GM21381 (cell line): ENCODE measurements at regions not wholly inside any gene's neighbourhood (a gene's known extent, or its start where the extent isn't known, plus 50 kb on each side); places are given as distances from the start of the nearest gene placed in this dataset.

Experiments used
- ATAC-seq: cut with Tn5 transposase; IDR thresholded peaks from one replicate; pipeline ENCODE4 v1.9.1; 2021; ENCODE audit warnings: mild to moderate bottlenecking, moderate library complexity; ENCODE audit not compliant: unreplicated experiment

DNA sequence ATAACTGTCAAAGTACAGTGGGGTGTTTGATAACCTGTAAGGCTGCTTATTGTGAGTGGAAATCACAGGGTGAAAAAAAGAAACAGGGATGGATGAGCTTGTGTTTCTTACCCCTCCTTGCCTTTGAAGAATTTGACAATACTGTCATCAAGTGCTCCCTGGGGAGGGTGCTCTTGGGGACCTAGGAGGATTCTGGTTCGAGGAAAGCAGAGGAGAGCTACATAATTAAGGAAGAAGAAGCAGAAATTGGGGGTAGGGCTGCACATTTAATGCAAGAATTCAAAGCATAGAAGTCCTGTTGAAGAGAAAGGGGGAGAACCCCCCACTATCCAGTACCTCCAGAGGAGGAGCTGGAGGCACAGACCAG lies 208.1 kb upstream of the PHYHIPL start:
- ATAC-seq = no peak

DNA sequence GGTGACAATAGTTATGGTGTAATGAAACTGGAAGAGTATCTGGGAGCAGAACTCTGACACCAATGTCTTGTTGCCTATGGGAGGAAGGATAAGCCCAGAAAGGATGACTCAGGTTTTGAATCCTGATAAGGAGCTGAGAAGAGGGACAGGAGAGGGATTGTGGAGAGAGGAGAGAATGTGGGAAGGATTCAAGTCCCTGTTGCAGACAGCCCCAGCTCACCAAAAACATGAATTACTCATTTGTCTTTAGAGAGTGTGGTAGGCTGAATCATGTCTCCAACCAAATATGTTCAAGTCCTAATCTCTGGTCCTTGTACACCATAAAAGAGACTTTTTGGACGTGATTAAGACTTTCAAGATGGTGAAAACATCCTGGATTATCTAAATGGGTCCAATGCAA lies 206.9 kb upstream of the PHYHIPL start:
- ATAC-seq = no peak

DNA sequence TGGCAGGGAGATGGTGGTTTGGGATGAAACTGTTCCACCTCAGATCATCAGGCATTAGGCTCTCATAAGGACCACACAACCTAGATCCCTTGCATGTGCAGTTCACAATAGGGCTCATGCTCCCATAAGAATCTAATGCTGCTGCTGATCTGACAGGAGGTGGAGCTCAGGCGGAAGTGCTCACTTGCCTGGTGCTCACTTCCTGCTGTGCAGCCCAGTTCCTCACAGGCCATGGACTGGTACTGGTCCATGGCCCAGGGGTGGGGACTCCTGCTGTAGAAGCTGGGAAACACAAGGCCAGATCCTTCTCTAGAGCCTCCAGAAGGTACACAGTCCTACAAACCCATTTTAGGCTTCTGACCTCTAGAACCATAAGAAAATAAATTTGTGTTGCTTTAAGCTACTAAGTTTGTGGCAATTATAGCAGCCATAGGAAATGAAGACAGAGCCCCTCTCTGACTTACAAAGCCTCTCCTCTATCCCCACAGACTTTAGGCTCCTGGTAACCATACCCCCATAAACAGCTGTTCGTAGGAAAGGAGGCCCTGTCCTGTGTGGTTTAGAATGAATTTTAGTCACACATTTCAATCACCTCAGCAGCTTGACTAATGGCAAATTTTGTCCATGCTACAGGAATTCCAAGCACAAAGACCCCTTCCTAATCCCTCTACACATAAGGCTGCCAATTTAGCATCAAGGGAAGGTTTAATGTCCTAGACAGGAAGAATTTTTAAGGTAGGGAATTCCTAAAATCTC lies 206.1 kb upstream of the PHYHIPL start:
- ATAC-seq = no peak

DNA sequence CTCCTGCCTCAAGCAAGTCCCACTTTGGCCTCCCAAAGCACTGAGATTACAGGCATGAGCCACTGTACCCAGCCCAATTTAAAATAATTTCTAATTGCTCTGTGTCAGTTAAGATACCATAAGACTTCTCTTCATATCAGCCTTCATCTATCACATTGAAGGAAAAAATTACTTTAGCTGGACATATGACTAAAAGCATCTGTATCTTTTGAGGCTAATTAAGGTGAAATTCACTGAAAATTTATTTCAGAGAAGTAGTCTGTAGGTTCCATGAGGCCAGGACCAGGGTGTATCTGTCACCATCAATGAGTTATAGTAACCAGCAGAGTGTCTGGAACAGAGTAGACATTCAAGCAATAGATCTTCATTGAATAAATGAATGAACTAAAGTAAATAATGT lies 205.2 kb upstream of the PHYHIPL start:
- no peak for ATAC-seq

DNA sequence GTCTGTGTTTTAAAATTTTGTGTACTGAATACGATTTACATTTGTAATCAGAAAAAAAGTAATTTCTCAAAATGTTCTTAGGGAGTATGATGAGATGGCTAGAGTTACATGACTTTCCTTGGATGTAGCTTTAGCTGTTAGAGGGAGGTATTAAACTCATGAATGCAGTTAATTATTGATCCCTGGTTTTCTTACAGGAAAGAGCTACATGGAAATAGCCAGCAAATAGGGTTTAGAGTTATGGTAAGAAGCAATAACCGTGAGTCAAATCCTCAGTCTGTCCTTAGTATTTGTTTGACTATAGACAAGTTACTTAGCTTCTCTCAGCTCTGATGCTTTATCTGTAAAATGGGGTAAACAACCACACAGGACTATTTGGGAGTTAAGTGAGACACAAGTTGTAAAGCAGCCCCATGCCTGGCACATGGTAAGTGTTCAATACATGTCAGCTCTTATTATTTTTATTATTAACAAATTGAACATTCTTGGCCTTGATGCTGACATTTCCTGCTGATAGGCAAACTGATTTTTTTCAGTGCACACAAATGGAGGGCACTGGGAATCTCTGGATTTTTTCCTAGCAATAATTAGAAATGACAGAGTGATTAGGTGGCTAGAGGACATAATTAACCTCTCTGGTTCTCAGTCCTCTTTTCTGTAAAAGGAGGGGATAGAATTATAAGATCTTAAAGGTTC lies 204.5 kb upstream of the PHYHIPL start:
- ATAC-seq = no peak

DNA sequence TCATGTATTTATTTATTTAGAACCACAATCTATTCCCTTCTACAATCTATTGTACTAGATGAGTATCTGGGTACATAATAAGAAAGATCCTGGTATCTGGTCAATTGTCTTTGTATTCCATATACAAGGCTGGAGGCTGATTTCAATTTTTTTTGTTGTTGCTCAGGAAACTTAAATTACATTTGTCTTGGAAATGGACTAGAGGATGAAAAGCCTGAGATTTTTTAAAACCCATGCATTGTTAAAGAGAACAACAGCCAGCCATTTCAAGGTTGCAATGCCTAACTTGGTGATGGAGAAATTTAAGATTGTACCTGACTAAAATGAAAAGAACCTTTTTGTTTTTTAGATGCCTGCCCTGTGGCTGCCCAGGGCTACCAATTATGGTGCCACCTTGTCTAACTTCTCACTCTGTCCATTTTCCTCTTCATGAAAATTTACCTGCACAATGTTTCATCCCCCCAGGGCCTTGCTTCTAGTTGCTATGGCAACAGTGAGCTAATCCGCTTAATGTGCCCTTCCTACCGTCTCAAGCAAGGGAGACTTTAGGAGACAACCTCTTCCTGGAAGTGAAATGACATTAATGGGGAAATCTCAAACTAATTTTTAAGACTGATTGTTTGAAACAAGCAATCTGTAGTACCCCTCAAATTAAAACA lies 203.7 kb upstream of the PHYHIPL start:
- no peak for ATAC-seq

DNA sequence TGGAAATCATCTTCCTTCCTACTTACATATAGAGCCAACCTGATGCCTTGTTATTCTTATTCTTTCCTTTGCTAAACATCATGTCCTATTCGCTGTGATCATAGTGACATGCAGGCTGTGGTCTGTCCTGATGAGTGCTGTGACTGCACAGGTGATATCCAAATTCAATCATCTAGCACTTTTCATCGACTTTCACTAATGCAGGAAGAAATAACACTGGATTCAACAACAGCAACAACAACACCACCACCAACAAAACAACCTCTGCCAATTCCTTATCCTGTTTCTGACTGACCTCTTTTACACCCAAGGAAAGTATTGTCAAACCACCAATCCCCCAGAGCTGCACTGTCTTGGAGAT lies 203.2 kb upstream of the PHYHIPL start:
- no peak for ATAC-seq

DNA sequence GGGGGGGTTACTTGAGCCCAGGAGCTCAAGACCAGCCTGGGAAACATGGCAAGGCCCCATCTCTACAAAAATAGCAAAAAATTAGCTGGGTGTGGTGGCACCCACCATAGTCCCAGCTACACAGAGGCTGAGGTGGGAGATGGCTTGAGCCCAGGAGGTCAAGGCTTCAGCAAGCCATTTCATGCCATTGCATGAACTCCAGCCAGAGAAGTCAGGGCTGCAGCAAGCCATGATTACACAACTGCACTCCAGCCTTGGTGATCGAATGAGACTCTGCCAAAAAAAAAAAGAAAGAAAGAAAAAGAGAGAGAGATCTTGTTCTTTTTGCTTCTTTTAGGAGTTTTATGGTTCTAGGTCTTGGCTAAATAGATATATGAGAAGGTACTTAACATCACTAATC lies 200.2 kb upstream of the PHYHIPL start:
- no peak for ATAC-seq

DNA sequence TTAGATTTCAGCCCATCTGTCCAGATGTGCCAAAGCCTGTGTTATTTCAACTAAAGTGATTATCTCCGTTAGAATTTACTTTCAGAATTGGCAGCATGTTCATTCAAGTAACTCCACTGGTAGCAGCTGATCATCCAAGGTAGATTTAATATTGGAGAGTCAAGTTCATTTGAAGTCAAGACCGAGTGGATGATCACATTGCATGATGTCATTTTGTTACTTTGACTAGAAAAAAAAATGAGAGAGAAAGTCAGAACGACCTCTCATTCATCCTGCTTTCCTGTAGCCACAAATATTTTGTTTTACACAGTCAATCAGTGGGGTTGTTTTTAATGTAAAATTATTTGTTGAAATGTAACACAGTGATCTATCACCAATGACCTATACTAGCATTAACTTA lies 196.7 kb upstream of the PHYHIPL start:
- ATAC-seq = no peak

DNA sequence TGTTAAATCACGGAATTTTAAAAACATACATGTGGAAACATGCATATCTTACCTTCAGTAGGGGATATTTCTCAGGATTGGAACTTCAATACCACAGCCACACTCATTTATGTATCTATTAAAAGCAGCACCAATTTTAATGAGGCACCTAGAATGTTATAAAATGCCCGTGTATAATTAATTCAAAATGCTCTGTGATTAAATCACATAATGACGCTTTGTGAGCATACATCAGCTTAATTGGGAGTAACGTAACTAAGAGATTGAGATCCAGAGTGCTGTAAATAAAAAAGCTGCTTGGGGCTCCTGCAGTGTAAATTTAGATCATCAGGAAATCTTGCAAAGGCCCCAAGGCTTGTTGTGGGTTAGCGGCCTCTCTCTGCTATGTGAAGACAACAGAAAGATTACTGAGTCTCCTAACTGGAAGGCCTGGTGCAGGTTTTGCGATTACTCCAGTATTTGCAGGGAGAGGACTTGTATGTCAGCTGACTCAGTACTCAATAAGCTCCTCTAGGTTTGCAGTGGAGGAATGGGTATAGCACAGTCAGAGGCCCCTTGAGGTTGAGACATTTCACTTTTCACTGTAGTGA lies 195.5 kb upstream of the PHYHIPL start:
- ATAC-seq = no peak

DNA sequence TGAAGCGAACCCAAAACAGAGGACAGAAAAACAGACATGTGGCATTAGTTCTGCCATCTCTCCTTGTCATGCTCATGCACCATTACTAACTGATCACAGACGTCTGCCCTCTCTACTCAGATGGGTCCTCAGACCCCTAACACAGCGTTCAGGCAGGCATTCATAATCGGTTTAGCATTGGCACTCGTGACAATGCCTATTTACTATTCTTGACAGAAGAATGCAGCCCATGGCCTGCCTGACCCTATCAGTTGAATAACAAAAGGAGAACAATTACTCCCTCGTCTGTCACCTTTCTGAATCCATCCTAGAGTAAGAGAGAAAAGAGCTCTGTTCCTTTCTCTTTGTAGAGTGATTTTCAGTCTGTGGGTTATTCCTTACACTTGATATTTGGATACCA lies 194.6 kb upstream of the PHYHIPL start:
- ATAC-seq = no peak

DNA sequence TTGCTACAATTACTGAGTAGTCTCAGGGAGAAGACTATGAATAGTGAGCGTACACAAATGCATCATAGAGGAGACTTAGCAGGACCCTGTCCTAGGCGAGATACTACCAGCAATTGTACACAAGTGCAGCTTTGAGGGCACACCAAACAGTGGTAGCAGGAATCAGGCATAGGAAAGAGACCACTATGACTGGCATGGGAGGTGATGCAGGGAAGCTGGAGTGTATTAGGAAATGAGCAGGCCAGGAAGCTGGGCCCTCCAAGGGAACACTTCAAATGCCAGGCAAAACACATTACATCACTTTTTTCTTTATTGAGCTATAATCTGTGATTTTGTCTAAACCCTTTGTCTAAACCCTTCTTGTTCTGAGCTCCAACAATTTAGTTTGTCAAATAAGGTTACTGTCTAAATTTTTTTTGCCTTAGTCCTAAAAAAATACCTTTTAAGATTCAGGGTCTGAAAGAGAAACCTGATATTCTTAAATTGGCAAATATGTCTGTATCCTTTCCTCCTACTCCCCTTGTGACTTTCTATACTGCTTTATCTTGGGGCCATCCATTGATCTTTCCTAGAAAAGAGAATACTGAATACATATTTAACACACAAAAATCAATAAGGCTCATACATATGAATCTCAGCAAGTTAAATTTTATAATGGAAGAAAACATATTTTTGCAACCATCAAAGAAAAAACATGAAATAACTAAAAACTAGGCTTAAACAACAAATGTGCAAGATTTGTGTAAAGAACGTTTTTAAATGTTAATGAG lies 193.8 kb upstream of the PHYHIPL start:
- ATAC-seq = no peak

DNA sequence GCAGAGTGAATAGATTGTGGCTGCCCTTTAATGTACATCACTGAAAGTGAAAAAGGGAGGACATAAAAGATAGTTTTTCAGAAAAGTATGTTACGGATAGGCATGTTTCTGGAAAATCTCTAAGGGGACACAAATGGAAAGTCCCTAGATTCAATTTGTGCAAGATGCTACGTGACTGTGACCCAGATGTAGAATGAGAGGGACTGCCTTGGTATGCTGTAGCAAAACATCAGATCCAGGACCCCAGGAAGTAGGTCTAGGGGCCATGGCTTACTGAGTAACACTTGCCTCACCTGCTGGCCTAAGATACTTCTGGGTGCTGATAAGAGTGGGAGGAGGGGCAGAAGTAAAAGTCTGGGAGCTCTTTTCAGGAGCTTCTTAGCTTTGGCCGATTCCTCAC lies 191.2 kb upstream of the PHYHIPL start:
- ATAC-seq = no peak

DNA sequence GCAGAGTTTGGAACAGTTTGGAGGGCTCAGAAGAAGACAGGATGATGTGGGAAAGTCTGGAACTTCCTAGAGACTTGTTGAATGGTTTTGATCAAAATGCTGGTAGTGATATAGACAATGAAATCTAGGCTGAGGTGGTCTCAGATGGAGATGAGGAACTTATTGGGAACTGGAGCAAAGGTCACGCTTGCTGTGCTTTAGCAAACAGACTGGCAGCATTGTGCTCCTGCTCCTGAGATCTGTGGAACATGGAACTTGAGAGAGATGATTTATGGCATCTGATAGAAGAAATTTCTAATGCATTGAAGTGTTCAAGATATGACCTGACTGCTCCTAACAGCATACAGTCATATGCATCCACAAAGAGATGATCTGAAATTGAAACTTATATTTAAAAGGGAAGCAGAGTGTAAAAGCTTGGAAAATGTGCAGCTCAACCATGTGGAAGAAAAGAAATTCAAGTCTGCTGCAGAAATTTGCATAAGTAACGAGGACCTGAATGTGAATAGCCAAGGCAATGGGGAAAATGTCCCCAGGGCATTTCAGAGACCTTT lies 186.9 kb upstream of the PHYHIPL start:
- ATAC-seq = no peak

DNA sequence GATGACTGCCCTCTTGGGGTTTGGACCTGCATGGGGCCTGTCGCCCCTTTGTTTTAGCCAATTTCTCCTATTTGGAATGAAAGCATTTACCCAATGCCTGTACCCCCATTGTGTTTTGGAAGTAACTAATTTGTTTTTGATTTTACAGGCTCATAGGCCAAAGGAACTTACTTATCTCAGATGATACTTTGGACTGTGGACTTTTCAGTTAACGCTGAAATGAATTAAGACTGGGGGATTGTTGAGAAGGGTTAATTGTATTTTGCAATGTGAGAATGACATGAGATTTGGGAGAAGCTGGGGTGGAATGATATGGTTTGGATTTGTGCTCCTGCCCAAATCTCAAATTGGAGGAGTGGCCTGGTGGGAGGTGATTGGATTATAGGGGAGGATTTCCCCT lies 185.8 kb upstream of the PHYHIPL start:
- ATAC-seq = no peak

DNA sequence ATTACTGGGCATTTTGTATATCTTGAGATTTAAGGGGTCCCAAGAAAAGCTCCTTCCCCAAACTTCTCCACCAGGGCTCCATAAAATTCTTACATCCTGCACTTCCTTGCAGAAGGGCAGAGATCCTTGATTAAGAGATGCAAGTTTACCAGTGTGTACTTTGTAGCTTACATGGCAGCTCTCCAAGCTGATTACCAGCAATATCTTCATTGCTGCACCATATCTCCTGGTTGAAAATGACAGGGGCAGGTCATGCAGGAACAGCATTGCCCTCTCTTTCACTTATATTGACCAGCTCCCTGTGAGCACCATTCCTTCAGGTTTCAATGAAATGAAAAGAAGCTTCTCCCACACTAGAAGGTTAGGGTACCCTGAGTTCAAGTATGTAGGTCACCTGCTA lies 184.6 kb upstream of the PHYHIPL start:
- ATAC-seq = no peak

DNA sequence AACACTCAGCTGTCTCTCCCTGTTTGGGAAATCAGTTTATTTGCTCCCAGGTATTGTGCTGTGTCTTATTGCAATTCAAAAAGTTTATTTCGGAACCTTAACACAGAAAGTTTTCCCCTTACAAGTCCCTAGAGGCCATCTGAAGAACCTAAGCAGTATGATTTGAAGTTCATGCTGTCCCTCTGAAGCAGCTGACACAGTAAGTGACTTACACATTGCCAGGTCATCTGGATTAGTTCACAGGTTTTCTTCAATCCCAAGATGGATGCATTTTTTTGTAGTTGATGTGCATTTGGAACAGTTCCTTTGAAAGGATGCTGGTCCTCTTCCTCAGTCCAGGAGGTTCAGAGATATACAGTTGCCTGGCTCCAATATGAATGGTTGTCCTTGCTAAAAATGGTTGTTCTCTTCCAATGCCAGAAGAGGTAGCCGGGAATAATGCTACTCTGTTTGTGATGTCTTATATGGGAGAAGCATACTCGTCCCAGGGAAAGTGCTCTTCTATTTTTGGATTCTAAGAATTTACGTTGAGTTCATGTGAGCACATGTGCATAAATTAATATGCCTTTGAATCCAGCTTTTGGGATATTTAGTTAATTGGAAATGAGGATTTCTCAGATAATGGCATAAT lies 183.5 kb upstream of the PHYHIPL start:
- no peak for ATAC-seq

DNA sequence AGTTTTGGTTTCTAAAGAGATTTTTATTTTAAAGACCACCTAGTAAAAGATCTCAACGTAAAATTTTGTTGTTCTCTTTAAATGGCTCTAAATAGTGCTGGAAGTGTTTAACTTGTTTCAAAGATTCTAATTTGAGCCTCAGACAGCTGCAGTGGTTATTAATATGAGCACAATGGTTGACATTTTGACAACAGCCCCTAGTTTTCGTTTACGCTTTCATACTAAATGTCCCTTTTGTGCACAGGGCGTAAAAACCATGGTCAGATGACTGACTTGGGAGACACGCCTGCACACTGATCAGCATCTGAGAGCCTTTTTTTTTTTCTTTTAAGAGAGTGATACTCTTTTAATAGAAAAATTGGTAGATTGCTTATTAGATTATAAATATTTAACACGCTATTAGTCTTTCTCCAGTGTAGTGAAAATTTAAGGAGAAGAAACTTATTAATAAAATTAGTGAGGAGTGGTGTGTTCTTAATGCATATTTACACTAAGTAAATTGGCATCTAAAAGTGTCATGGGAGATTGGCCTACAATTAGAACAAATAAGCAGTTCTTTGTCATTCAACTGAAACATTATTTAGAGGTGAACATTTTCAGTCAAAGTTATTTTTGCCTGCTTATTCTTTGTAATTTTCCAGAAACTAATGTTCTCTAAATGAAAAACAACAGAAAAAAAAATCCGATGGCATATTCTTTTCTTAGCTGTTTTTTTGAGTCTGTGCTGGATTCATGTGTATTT lies 182.8 kb upstream of the PHYHIPL start:
- ATAC-seq = no peak

DNA sequence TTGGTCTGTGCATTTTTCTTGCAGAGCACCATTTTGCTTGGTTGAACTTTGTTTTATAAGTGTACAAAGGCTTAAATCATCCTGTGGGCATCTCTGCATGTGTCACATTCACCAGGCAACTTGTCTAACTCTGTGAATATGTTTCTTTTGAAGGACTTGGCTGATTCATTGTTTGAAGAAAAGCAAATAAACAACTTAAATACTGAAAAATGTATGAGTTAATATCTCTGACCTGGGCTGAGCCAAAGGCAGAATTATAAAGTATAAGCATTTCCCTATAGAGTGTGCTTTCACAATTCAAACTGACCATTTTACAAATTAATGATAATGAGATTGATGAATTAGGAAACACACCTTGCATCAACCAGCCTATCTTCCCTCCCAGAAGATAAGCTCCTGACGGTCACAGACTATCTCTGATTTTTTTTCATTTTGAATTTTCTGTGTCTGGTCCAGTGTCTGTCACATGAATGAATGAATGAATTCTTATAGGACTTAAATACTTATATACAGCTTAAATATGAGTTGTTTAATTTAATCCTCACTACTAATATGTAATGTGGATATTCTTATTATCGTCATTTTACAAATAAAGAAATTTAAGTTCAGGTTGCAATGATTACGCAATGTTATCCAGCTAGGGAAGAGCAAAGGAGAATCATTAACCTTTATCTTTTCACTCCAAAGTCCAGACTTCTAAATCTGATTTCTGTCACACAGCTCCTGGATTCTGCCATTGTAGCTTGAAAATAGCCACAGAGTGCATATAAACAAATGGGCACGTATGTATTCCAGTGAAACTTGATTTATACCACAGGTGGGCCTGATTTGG lies 182.0 kb upstream of the PHYHIPL start:
- no peak for ATAC-seq
